PC-3 (cell line): ENCODE measurements at regions not wholly inside any gene's neighbourhood (a gene's known extent, or its start where the extent isn't known, plus 50 kb on each side); places are given as distances from the start of the nearest gene placed in this dataset.

ENCODE experiments used
- EZH2 ChIP-seq: fragments of 300-600 bp; sonication (generic); IDR thresholded peaks from one replicate; pipeline ENCODE4 v1.6.1; 2017; ENCODE audit warnings: antibody characterized with exemption, mild to moderate bottlenecking, low read length; ENCODE audit not compliant: unreplicated experiment
- TF ChIP-seq, protein P1 (sequence below): fragments of 300-600 bp; sonication (generic); conservative IDR thresholded peaks from 2 replicates; pipeline ENCODE4 v1.5.1; 2017; ENCODE audit warnings: antibody characterized with exemption, low read depth, mild to moderate bottlenecking, low read length

DNA sequence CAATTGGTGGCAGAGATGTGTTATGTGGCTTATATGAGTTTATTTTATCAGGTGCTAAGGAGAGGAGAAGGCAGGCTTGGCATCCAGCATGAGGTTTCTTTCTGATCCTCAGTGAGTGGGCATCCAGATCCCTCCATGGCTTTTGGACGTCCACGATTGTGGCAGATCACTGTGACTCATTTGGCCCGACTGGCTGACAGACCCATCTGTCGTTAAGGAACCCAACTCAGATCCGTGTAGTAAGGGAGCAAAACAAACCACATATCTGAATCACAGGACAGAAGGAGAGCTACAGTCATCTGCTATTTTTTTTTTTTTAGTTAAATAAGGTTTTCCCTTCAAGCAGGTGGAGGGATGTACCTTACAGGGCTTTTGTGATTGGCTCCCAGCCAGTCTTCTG lies 197.0 kb upstream of the KCNH8 start:
- TF ChIP-seq, protein P1, sequence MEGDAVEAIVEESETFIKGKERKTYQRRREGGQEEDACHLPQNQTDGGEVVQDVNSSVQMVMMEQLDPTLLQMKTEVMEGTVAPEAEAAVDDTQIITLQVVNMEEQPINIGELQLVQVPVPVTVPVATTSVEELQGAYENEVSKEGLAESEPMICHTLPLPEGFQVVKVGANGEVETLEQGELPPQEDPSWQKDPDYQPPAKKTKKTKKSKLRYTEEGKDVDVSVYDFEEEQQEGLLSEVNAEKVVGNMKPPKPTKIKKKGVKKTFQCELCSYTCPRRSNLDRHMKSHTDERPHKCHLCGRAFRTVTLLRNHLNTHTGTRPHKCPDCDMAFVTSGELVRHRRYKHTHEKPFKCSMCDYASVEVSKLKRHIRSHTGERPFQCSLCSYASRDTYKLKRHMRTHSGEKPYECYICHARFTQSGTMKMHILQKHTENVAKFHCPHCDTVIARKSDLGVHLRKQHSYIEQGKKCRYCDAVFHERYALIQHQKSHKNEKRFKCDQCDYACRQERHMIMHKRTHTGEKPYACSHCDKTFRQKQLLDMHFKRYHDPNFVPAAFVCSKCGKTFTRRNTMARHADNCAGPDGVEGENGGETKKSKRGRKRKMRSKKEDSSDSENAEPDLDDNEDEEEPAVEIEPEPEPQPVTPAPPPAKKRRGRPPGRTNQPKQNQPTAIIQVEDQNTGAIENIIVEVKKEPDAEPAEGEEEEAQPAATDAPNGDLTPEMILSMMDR = no peak
- TF ChIP-seq EZH2 = no peak
